H9 (cell line): ENCODE measurements at regions not wholly inside any gene's neighbourhood (a gene's known extent, or its start where the extent isn't known, plus 50 kb on each side); places are given as distances from the start of the nearest gene placed in this dataset.

ENCODE experiments used
- DNase-seq: peaks from one replicate; pipeline ENCODE4 v3.0.0-alpha.2; 2017
- H2AFZ ChIP-seq: one replicate; pipeline ENCODE4 v1.6.1; 2013; ENCODE audit warnings: mild to moderate bottlenecking, low read length, control low read depth, moderate library complexity
- H2AK5ac ChIP-seq: 2 replicates; pipeline ENCODE4 v1.6.1; 2013; ENCODE audit warnings: low read length, control low read depth, mixed read lengths; ENCODE audit not compliant: insufficient read length
- H2BK120ac ChIP-seq: one replicate; pipeline ENCODE4 v1.6.1; 2013; ENCODE audit warnings: low read depth, mild to moderate bottlenecking, low read length, control low read depth, inconsistent platforms; ENCODE audit not compliant: poor library complexity, severe bottlenecking
- H2BK12ac ChIP-seq: 2 replicates; pipeline ENCODE4 v1.6.1; 2013; ENCODE audit warnings: low read length, control low read depth, mixed read lengths, low read depth; ENCODE audit not compliant: insufficient read length
- H2BK15ac ChIP-seq: 2 replicates; pipeline ENCODE4 v1.6.1; 2013; ENCODE audit warnings: low read depth, low read length, control low read depth
- H2BK20ac ChIP-seq: one replicate; pipeline ENCODE4 v1.6.1; 2013; ENCODE audit warnings: low read depth, mild to moderate bottlenecking, low read length, control low read depth, inconsistent platforms; ENCODE audit not compliant: poor library complexity, severe bottlenecking
- H2BK5ac ChIP-seq: 2 replicates; pipeline ENCODE4 v1.6.1; 2013; ENCODE audit warnings: low read length, control low read depth, mixed read lengths; ENCODE audit not compliant: insufficient read length
- H3K14ac ChIP-seq: 2 replicates; pipeline ENCODE4 v1.6.1; 2013; ENCODE audit warnings: low read length, control low read depth; ENCODE audit not compliant: insufficient read depth
- H3K18ac ChIP-seq: 2 replicates; pipeline ENCODE4 v1.6.1; 2013; ENCODE audit warnings: low read depth, mild to moderate bottlenecking, mixed read lengths, low read length, control low read depth; ENCODE audit not compliant: insufficient read length
- H3K23ac ChIP-seq: 2 replicates; pipeline ENCODE4 v1.6.1; 2013; ENCODE audit warnings: low read length, control low read depth, mixed read lengths, low read depth; ENCODE audit not compliant: insufficient read length
- H3K23me2 ChIP-seq: 2 replicates; pipeline ENCODE4 v1.6.1; 2013; ENCODE audit warnings: low read depth, mild to moderate bottlenecking, mixed read lengths, low read length, control low read depth; ENCODE audit not compliant: insufficient read length, poor library complexity, severe bottlenecking
- H3K27ac ChIP-seq: 2 replicates; pipeline ENCODE4 v1.5.1; 2013; ENCODE audit warnings: low read length, control low read depth, mixed read lengths, low read depth; ENCODE audit not compliant: insufficient read length
- H3K27me3 ChIP-seq: 2 replicates; pipeline ENCODE4 v1.6.1; 2013; ENCODE audit warnings: low read length, control low read depth, inconsistent platforms; ENCODE audit not compliant: insufficient read depth
- H3K4ac ChIP-seq: 2 replicates; pipeline ENCODE4 v1.6.1; 2013; ENCODE audit warnings: low read depth, mild to moderate bottlenecking, control low read depth, inconsistent platforms, low read length, moderate library complexity
- H3K4me1 ChIP-seq: 2 replicates; pipeline ENCODE4 v1.6.1; 2013; ENCODE audit warnings: low read length, control low read depth, inconsistent platforms; ENCODE audit not compliant: insufficient read depth
- H3K4me2 ChIP-seq: 2 replicates; pipeline ENCODE4 v1.6.1; 2013; ENCODE audit warnings: low read length, control low read depth, mixed read lengths; ENCODE audit not compliant: insufficient read length, insufficient read depth
- H3K56ac ChIP-seq: 2 replicates; pipeline ENCODE4 v1.6.1; 2013; ENCODE audit warnings: low read depth, mild to moderate bottlenecking, mixed read lengths, low read length, control low read depth; ENCODE audit not compliant: insufficient read length
- H3K79me1 ChIP-seq: 2 replicates; pipeline ENCODE4 v1.6.1; 2013; ENCODE audit warnings: low read depth, mild to moderate bottlenecking, moderate library complexity, low read length, control low read depth, inconsistent platforms; ENCODE audit not compliant: insufficient read depth, poor library complexity, severe bottlenecking
- H3K79me2 ChIP-seq: 2 replicates; pipeline ENCODE4 v1.6.1; 2013; ENCODE audit warnings: low read length, control low read depth, inconsistent platforms; ENCODE audit not compliant: insufficient read depth
- H3K9ac ChIP-seq: 2 replicates; pipeline ENCODE4 v1.6.1; 2013; ENCODE audit warnings: low read length, control low read depth, mixed read lengths; ENCODE audit not compliant: insufficient read length; ENCODE audit errors: extremely low read depth
- H3K9me3 ChIP-seq: one replicate; pipeline ENCODE4 v1.6.1; 2013; ENCODE audit warnings: low read depth, low read length, inconsistent platforms; ENCODE audit not compliant: control insufficient read depth
- H3T11ph ChIP-seq: one replicate; pipeline ENCODE4 v1.6.1; 2013; ENCODE audit warnings: mild to moderate bottlenecking, low read length, control low read depth, inconsistent platforms
- H4K20me1 ChIP-seq: one replicate; pipeline ENCODE4 v1.6.1; 2013; ENCODE audit not compliant: control insufficient read depth, insufficient read length, insufficient read depth
- H4K5ac ChIP-seq: 2 replicates; pipeline ENCODE4 v1.6.1; 2013; ENCODE audit warnings: low read depth, mild to moderate bottlenecking, mixed read lengths, low read length, control low read depth; ENCODE audit not compliant: insufficient read length
- H4K8ac ChIP-seq: replicated peaks from 2 replicates; pipeline ENCODE4 v1.6.1; 2013; ENCODE audit warnings: low read length, control low read depth, mixed read lengths, low read depth; ENCODE audit not compliant: insufficient read length
- H4K91ac ChIP-seq: 2 replicates; pipeline ENCODE4 v1.6.1; 2013; ENCODE audit warnings: low read depth, mild to moderate bottlenecking, moderate library complexity, mixed read lengths, low read length, control low read depth; ENCODE audit not compliant: insufficient read length
- H3K27ac Mint-ChIP-seq, 3 experiments: 2 replicates in 2 of 3; 3 replicates in 1 of 3; pipeline ENCODE4 v1.8.0; 2020 to 2021; ENCODE audit warnings: mixed read lengths in 3 of 3, mild to moderate bottlenecking in 1 of 3, moderate library complexity in 1 of 3
- H3K27me3 Mint-ChIP-seq: 2 replicates; pipeline ENCODE4 v1.8.0; 2021; ENCODE audit warnings: low read depth, mild to moderate bottlenecking, moderate library complexity, mixed read lengths
- H3K36me3 Mint-ChIP-seq, 3 experiments: 2 replicates in 2 of 3; 3 replicates in 1 of 3; pipeline ENCODE4 v1.8.0; 2020 to 2021; ENCODE audit warnings: low read depth in 3 of 3, mixed read lengths in 3 of 3; ENCODE audit not compliant: insufficient read depth in 1 of 3
- H3K4me1 Mint-ChIP-seq, 2 experiments: 2 replicates each; pipeline ENCODE4 v1.8.0; 2020; ENCODE audit warnings: mixed read lengths in 2 of 2
- H3K4me3 Mint-ChIP-seq, 2 experiments: 2 replicates in 1 of 2; 3 replicates in 1 of 2; pipeline ENCODE4 v1.8.0; 2020 to 2021; ENCODE audit warnings: mild to moderate bottlenecking in 2 of 2, mixed read lengths in 2 of 2, moderate library complexity in 1 of 2
- H3K9me3 Mint-ChIP-seq, 2 experiments: 2 replicates in 1 of 2; 3 replicates in 1 of 2; pipeline ENCODE4 v1.8.0; 2020; ENCODE audit warnings: mild to moderate bottlenecking in 2 of 2, mixed read lengths in 2 of 2, moderate library complexity in 1 of 2
- CTCF ChIP-seq: fragments of 200-600 bp; sonication (generic); conservative IDR thresholded peaks from 3 replicates; pipeline ENCODE4 v1.8.0; 2021; ENCODE audit warnings: antibody characterized with exemption, mild to moderate bottlenecking

- Histone ChIP-seq H3T11ph (no peak overlapping the region), H3K27me3 (no peaks in the 10 kb centered on the region), H2BK5ac (no peak overlapping the region), H3K4ac (no peak overlapping the region), H2AK5ac (no peak overlapping the region), H3K79me2 (no peaks in the 10 kb centered on the region), H3K14ac (no peak overlapping the region), H2BK15ac (no peak overlapping the region), H3K4me1 (no peaks in the 10 kb centered on the region), H4K20me1 (no peaks in the 10 kb centered on the region), H2BK120ac (no peak overlapping the region), H4K5ac (no peak overlapping the region), H3K23me2 (no peaks in the 10 kb centered on the region), H3K23ac (no peak overlapping the region), H3K18ac (no peak overlapping the region), H3K79me1 (no peaks in the 10 kb centered on the region), H4K8ac (no peak overlapping the region), H2AFZ (no peak overlapping the region), H3K56ac (no peak overlapping the region), H2BK20ac (no peak overlapping the region), H3K9ac (no peak overlapping the region), H3K4me2 (no peak overlapping the region), H4K91ac (no peak overlapping the region), H3K27ac (no peak overlapping the region), H3K9me3 (no peaks in the 10 kb centered on the region), H2BK12ac (no peak overlapping the region)
- no peak overlapping the region for H3K27ac Mint-ChIP-seq
- DNase-seq = no peak
- H3K36me3 Mint-ChIP-seq = no peaks in the 10 kb centered on the region
- no peak for TF ChIP-seq CTCF
- H3K4me1 Mint-ChIP-seq = no peaks in the 10 kb centered on the region
- H3K27me3 Mint-ChIP-seq = no peaks in the 10 kb centered on the region; the same call in 1 of the 2 replicates
- H3K9me3 Mint-ChIP-seq = no peaks in the 10 kb centered on the region
- H3K4me3 Mint-ChIP-seq = no peak overlapping the region
These were observed 128.9 kb upstream of the TARS1 start for GRCh38 chr5:33311893-33312292.
